GM18498 (cell line): ENCODE measurements at regions not wholly inside any gene's neighbourhood (a gene's known extent, or its start where the extent isn't known, plus 50 kb on each side); places are given as distances from the start of the nearest gene placed in this dataset.
"Not testable (repeated sequence)": the region's sequence is repeated elsewhere in the genome, so short reads cannot be mapped to it uniquely, and the experiment has no call there.

Source experiments
- ATAC-seq: cut with Tn5 transposase; IDR thresholded peaks from one replicate; pipeline ENCODE4 v1.9.1; 2021; ENCODE audit warnings: mild to moderate bottlenecking, moderate library complexity; ENCODE audit not compliant: unreplicated experiment

DNA sequence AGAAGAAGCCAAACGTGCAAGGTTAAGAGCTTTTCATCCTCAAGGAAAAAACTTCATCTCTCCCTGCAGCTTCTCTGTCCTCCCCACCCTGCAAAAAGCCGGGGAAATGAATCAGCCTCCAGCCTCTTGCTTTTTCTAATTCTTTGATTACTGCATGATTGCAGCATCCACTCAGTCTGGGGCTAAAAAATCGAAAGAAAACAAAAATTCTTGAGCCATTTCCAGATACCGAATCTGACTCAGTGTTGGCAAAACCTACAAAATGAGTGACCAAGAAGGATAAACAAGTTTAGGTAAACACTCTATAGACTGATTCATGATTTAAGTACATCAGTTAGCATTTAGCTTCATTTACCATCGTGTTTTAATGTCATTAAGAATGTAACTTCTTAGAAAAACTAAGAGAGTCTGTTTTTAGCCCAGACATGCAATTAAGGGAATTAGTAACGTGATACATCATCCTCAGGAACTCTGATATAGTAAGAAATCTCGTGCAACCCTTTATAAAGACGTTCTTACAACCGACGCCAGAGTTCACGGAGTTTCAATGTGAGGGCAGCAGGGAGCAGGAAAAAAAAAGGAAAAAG lies 287.3 kb upstream of the FOXF1 start:
- no peak for ATAC-seq

DNA sequence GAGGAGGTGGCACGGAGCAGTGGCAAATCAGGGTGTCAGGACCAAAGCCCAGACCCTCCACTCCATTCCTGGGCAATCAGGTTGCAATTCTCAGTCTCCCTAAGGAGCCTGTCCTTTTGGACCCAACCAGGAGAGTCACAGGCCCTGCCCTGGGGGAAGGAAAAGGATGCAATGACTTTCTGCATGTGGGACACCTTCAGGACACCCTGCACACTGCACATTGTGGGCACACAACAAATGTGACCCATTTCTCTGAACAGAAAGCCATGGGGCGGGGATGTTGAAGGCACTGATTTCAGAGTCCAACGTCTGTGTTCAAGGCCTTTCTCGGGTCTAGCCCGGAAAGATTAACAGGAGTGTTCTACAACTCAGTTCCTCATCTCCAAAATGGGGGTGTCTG lies 286.2 kb upstream of the FOXF1 start:
- no peak for ATAC-seq

GRCh38 chr16:86224629-86225028 lies 285.7 kb upstream of the FOXF1 start:
- ATAC-seq = no peak

- no peak for ATAC-seq
Measured at GRCh38 chr16:86225905-86226371, 284.4 kb upstream of the FOXF1 start.

GRCh38 chr16:86227041-86227440 lies 283.3 kb upstream of the FOXF1 start:
- ATAC-seq = no peak

- ATAC-seq = no peak
Measured at GRCh38 chr16:86227801-86228200, 282.5 kb upstream of the FOXF1 start.

DNA sequence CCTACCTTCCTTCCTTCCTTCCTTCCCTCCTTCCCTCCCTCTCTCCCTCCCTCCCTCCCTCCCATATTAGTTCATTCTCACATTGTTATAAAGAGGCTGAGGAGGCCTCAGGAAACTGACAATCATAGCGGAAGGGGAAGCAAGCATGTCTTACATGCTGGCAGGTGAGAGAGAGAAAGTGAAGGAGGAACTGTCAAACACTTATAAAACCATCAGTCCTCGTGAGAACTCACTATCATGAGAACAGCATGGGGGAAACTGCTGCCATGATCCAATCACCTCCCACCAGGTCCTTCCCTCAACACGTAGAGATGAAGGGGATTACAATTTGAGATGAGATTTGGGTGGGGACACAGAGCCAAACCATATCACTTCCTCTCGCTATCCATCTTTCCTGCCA lies 281.6 kb upstream of the FOXF1 start:
- ATAC-seq = no peak

GRCh38 chr16:86229283-86229682 lies 281.0 kb upstream of the FOXF1 start:
- no peak for ATAC-seq

DNA sequence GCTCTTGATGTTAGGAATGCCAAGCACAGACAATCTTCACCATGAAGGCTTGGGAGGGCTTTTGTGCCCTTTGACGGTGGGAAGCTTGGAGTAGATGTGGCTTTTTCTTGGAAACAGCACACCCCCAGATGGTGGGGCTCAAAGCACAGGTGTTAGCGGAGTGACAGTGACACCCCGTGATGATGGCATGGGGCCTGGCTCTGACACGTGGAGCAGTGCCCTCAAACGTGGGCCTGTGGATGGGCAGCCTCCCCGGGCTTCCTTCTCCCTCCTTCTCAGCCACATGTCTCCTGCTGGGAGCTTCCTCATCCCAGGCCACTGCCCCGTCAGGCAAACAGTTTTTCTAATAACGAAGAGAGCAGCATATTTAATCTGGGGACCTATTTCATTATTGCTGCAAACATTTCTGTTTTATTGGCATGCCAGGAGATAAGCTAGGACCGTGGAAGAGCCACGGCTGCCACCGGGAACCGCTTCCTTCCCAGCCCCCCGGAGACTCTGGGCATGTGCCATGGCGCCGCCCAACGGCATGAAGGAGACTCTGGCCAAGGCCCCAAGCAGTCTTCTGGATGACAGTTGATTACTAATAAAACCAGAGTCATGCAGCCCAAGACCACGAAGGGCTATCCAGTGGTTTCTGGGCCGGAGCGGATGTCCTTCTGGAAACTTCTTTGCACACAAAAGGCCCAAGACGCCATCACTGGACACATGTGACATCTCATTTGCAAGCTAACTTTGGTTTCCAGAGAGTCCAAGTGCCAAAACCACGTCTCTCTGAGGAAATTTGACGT lies 280.3 kb upstream of the FOXF1 start:
- no peak for ATAC-seq

DNA sequence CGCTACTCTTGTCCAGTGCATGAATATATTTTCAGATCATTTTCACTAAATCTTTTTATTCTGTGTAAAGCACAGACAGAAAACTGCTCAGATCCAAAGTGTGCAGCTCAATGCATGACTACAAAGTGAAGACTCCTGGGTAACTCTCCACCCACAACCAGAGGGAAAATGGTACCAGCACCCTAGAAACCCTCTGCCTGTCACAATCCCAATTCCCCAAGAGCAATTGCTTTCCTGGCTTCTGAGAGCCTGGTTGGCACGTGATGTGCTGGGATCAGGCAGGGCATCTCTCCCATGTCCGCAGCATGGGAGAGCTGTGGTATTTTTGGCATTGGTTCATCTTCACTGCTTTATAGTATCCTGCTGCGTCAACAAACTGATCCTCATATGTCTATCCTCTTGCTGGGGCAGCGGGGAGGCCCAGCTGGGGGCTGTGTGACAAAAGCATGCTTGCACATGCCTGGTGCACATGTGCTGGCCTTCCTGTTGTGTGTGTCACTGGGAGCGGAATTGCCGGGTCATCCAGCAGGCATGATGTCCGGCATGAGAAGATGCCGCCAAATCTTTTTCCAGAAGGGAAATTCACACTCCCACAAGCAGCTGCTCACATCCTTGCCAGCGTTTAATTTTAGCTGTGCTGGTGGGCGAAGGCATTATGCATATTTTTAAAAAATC lies 278.9 kb upstream of the FOXF1 start:
- ATAC-seq = no peak

GRCh38 chr16:86231996-86232350 lies 278.4 kb upstream of the FOXF1 start:
- no peak for ATAC-seq

- ATAC-seq = no peak
Measured at GRCh38 chr16:86232496-86232895, 277.8 kb upstream of the FOXF1 start.

DNA sequence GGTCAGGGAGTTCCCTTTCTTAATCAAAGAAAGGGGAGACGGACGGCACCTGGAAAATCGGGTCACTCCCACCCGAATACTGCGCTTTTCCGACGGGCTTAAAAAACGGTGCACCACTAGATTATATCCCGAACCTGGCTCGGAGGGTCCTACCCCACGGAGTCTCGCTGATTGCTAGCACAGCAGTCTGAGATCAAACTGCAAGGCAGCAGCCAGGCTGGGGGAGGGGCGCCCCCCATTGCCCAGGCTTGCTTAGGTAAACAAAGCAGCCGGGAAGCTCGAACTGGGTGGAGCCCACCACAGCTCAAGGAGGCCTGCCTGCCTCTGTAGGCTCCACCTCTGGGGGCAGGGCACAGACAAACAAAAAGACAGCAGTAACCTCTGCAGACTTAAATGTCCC lies 276.8 kb upstream of the FOXF1 start:
- not testable (repeated sequence) for ATAC-seq

DNA sequence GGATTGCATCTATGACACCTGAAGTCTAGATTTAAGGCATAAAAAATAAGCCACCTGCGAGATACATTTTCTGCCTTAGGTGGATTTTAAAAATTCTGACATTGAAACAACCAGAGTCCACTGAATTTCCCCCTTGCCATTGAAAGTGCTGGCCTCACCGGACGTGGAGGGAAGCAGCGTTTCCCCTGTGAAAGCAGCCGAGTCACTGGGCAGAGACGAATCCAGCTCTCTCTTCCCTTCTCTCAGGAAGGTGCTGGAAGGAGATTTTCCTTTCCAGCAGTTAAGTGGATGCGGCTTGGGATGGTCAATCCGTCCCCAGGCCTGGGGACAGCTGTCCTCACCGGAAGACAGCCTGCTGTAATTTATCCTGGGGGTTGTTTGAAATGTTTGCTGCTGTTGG lies 270.9 kb upstream of the FOXF1 start:
- ATAC-seq = no peak

DNA sequence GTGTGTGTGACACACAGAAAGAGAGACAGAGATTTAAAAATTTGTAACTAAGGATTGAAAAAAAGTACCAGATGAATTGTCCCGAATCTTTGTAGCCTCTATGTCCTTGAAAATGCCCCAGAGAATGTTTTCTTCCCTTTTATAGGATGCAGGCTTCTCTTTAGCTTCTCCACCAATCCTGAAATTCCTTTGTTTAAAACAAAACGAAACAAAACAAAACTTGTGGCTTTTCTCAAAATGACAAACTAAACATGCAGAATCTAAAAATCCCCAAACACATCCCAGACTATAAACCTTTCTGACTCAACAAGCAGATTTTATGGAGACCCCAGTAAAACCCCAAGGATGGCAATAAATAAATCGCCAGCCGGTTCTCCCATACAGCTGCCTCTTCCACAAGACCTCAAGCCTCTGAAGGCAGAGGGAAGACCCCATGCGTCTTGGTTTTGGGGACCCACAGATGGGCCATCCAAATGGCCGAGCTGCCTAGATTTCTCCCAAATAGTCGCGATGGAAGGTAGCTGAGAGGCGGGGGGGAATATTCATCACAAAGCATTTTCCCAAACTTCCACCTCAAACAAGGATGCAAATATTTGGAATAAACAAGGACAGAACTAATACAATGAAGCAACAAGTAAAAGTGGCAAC lies 269.5 kb upstream of the FOXF1 start:
- no peak for ATAC-seq

DNA sequence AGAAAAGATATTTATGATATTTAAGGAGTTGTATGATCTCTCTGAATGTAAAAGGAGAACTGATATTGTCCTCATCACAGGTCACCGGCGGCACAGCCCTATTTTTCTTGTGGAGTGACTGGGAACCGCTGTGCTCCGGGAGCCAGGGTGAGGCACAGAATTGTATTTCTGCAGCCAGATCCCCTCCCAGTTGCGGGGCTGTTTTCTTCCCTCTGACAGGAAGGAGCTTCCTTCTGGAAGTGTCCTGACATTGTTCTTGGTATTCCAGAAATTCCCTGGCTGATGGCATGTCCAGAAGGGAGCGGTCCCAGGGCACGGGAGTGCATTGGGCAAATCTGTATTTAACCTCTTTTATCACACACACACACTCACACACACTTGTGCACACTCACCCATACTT lies 268.6 kb upstream of the FOXF1 start:
- ATAC-seq = no peak

GRCh38 chr16:86242244-86243122 lies 267.8 kb upstream of the FOXF1 start:
- ATAC-seq = no peak

DNA sequence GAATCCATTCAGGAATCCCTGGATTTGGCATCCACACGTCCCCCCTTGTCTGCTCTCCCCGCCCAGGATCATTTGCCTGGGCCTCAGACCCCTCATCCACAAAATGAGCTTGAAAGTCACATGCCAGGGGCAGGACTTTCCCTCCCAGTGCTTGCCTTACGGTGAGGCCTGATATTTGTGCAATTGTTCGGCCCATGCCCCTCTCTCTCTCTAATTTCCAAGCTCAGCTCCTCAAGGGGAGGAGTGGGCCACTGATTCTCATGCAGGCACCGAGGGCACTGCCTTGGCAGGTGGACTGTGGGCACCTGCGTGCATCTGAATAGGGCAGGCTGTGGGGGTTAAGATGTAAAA lies 267.2 kb upstream of the FOXF1 start:
- ATAC-seq = no peak

- ATAC-seq = no peak
Measured at GRCh38 chr16:86243571-86244154, 266.7 kb upstream of the FOXF1 start.

DNA sequence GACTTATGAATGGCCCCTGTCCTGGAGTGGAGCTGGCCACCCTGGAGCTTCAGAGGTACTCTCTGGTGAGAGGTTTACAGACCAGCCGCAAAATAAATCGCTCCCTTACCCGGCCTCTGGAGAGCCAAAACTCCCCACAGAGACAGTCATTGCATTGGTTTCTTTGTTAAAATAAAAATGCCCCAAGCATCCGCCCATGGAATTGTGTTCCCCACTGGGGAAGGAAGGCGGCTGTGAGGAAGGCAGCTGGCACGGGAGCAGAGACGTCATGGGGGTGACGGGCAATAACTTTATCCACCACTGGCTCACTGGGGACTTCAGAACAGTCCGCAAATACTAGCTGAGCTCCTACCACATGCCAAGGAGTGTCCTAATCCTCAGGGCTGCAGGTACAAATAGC lies 266.2 kb upstream of the FOXF1 start:
- no peak for ATAC-seq
